CD4-positive, alpha-beta T cell treated with Interleukin-17A for 1 hour (primary cell): ENCODE measurements at regions not wholly inside any gene's neighbourhood (a gene's known extent, or its start where the extent isn't known, plus 50 kb on each side); places are given as distances from the start of the nearest gene placed in this dataset.

Experiments
- DNase-seq: peaks from one replicate; pipeline ENCODE4 v3.0.0-alpha.2; 2020

DNA sequence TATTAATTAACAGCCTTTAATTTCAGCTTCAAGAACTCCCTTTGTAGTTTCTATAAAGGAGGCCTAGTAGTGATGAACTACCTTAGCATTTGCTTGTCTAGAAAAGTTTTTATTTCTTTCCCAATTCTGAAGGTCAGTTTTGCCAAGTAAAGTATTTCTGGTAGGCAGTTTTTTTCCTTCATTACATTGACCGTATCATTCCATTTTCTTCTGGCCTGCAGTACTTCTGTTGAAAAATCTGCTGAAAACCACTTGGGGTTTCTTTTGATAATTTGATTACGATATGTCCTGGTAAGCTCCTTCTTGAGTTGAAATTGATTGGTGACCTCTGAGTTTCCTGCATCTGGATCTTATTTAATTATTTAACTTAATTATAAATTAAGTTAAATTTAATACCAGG is 691.8 kb downstream of the TSN start:
- no peak for DNase-seq

- no peak for DNase-seq
Measured at GRCh38 chr2:122451040-122451439, 695.6 kb downstream of the TSN start.

DNA sequence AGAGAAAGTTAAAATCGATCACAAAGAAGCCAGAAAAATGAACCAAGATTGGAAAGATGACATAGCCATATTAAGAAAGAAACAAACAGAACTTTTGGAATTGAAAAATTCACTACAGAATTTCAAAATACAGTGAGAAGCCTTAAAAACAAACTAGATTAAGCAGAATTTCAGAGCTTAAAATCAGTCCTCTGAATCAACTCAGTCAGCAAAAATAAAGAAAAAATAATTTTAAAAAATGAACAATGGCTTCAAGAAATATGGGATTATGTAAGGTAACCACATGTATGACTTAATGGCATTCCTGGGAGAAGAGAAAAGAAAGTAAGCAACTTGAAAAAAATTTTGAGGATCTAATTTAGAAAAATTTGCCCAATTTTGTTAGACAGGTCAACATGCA is 696.2 kb downstream of the TSN start:
- no peak for DNase-seq

GRCh38 chr2:122469147-122469546 is 713.7 kb downstream of the TSN start:
- DNase-seq = no peak

- DNase-seq = no peak
Measured at GRCh38 chr2:122471753-122472152, 716.3 kb downstream of the TSN start.

- no peak for DNase-seq
Measured at GRCh38 chr2:122478117-122478516, 722.7 kb downstream of the TSN start.

DNA sequence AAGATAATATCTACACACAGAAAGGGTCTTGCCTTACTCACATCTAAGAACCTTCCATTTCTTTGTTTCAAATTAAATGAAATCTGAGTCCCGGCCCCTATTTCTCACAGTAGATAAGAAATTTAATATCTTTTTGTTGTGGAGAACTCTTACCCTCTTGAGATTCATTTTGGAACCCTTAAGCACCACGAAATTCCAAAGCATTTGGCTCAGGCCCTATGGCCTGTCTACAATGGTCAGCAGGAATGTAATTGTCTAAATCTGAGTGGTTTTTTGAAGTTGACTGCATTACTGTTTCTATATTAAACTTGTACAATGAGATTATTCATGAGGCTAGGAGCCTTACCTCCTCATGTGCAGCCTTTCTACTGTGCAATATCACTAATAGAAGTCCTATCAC is 723.3 kb downstream of the TSN start:
- no peak for DNase-seq

GRCh38 chr2:122480501-122481243 is 725.2 kb downstream of the TSN start:
- DNase-seq = no peak

DNA sequence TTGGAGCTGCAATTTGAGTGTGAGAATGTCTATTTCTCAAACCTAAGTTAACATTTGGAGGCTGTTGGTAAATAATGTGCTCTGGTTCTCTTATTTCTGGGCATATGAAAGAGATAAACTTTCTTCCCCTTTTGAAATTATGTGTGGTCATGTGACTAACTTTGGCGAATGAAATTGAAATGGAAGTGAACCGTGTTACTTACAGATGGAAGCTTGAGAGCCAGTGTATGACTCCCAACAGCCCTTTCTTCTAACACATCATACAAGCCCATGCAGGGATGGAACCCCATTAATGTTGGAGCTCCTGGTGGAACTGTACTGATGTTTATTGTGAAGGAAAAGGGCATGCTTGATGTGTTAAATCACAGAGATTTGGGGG is 725.8 kb downstream of the TSN start:
- DNase-seq = no peak

DNA sequence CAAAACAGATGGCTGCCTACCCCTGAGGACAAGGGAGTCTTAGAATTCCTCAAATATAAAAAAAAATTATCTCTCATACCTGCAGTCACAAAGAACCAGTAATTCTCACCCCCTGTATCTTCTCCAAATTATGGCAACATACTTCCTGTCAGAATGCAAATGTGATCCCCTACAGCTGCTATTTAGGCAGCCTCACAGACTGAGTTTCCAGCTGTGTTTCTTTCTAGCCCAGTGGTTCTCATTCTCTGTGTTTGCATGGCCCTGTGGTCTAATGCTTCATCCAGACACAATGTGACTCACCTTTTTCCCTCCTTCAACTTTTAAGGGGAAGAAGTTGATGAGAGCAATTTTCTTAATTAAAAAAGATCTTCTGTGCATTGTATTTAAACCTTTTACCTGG is 726.3 kb downstream of the TSN start:
- no peak for DNase-seq

- no peak for DNase-seq
Measured at GRCh38 chr2:122486086-122486485, 730.6 kb downstream of the TSN start.

DNA sequence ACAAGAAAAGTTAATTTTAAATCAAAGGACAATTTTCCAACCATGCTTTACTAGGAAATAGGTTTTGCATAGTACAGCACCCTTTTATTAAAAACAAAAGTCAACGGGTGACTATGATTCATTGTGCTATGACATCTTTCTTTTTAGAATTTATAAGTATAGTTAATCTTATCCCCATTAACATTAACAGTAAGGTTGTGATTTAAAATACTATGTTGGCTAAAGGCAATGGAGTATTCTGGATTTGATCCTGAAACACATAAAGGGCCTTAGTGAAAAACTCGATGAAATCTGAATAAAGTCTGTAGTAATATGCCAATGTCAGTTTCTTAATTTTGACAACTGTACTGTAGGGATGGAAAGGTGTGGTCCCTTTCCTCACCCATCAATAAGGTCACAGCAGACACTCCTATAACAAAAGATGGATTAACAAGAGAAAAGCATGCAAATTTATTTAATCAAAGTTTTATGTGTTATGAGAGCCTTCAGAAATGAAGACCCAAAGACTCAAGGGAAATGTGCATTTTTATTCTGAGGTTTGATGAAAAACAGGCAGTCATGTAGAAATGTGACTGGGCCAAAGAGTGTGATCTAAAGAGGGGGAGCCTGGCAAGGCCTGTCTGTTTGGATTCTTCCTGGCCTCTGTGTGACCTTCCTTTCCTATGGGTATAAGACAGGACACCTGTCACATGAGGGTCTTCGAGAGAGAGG is 731.4 kb downstream of the TSN start:
- DNase-seq = no peak

DNA sequence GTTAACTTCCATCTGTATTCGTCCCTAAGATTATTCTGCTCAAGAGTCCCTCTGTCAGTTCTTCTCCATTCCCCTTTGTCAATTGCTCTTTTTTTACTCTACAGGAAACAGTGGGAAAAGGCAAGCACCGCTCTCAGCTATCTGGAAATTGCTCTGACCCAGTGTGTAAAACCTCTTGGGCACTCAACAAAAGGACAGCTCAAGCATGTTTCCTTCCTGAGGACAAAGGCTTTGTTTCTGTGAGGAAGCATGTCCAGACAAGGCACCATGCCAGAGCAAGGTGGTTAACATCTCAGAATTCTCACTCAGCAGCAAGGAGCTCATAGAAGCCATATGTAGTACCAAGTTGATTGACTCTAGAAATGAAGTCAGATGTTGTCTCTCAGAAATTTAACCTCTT is 735.6 kb downstream of the TSN start:
- no peak for DNase-seq

DNA sequence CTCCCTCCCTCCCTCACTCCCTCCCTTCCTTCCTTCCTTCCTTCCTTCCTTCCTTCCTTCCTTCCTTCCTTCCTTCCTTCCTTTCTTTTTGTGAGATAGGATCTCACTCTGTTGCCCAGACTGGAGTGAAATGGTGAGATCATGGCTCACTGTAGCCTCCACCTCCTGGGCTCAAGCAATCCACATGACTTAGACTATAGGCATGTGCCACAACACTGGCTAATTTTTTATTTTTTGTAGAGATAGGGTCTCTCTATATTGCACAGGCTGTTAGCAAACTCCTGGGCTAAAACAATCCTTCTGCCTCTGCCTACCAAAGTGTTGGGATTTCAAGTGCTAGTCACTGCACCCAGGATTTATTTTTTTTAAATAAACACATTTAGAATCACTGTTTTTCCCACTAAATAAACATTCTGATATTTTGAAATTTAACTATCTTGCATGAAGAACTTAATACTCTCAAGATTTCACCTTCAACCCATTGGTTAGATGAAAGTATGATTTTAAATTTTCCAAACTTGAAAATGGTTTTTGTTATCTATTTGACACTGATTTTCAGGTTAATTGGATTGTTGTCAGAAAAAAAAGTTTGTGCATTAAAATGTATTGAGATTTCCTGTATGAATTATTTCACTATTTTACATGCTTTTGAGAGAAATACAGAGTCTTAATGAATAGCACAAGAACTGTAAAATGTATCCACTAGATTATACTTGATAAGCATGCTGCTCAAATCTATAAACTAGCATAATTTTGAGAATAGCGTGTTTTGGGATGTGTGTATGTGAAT is 745.1 kb downstream of the TSN start:
- no peak for DNase-seq

DNA sequence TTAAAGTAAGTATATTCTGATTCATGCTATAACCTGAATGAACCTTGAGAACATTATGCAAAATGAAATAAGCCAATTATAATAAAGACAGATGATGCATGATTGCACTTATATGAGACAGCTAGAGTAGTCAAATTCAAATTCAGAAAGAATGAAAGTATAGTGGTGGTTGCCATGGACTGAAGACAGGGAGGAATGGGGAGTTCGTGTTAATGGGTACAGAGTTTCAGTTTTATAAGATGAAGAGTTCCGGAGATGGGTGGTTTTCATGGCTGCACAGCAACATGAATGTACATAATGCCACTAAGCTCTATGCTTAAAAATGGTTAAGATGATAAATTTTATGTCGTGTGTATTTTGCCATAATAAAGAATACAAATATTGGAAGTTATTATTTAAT is 751.2 kb downstream of the TSN start:
- DNase-seq = no peak

DNA sequence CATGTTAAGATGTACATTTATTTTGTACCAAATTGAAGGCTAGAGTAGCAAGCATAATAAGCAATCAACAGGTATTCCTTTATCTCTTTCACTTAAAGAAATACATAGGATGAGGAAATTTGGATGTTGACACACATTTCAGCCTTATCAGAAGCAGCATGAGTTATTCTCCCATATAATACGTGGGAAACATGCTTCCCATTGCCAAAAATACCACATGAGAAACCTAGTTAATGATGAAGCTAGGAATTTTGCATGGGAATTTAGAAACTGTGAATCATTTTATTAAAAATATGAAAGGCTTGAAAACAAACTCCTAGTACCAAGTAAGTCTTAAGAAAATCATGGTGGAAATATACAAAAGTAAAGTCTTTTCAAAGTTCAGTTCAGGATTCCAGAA is 751.8 kb downstream of the TSN start:
- no peak for DNase-seq

DNA sequence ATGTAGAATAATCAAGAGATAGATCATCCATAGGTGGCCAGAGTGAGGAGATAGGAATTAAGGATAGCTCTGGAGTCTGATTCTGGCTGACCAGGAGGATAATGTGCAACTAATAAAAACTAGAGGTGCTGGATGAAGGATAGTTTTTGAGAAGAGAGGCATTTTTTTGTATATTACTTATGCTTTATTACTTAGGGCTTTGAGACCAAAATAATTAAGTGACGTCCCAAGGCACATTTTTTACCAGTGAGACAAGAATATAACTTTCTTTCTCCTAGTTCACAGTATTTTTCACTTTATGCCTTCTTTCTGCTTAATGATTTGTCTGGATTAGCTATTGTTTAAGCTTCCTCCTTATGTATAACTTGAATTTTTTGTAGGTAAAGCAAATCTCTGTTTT is 756.6 kb downstream of the TSN start:
- no peak for DNase-seq

GRCh38 chr2:122514451-122514996 is 759.1 kb downstream of the TSN start:
- DNase-seq = no peak

DNA sequence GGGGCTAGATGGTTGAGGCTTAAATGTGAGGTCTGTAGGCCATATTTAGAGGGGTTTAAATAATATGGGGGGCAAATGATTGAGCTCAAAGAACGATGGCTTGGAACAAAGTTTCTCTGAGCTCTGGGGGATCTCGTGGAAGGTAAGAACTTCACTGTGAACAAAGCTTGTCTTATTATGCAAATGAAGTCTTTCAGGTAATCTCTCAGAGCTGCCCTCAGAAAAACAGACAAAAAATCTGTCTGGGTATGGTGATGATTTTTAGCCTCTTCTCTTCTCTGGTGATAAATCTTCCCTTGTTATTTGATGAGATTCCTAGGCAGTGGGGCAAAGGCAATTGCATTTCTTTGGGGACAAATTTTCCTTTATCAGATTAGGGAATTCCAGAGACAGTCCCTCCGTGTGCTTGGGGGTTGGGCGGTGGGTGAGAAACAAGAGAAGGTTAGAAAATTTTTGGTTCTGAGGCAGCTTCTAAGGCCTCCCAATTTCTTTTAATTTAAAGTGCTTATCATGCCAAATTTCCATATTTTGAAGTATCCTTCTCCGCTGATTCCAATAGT is 760.4 kb downstream of the TSN start:
- no peak for DNase-seq

GRCh38 chr2:122516775-122517174 is 761.3 kb downstream of the TSN start:
- no peak for DNase-seq

- no peak for DNase-seq
Measured at GRCh38 chr2:122519366-122519765, 763.9 kb downstream of the TSN start.

DNA sequence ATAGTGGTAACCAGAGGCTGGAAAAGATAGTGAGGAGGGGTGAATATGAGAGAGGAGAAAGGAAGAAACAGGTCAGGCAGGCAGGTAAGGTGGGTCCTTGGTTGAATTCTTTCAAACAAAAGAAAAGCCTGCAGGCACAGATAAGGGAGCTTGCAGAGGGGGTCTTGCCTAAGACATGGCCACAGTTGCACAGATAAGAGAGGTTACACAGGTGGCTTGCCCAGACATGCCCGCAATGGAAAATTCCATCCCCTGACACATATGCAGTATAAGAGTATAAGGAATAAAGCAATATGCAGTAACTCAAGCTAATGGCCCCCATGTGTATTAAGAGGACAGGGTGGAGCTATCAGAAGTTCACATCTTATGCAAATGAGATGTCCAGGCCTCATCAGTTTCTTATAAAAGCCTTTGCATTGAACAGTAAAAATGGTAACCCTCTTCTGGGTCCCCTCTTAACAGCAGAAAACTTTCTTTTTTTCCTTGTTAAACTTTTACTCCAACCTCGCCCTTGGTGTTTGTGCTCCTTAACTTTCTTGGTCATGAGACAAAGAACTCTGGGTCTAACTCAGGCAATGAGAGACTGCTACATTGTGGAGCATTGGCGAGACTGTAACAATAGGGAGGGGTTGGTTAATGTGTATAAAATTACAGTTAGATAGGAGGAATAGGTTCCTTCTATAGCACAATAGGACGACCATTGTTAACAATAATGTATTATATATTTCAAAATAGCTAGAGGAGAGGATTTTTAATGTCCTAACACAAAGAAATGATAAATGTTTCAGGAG is 764.6 kb downstream of the TSN start:
- no peak for DNase-seq

DNA sequence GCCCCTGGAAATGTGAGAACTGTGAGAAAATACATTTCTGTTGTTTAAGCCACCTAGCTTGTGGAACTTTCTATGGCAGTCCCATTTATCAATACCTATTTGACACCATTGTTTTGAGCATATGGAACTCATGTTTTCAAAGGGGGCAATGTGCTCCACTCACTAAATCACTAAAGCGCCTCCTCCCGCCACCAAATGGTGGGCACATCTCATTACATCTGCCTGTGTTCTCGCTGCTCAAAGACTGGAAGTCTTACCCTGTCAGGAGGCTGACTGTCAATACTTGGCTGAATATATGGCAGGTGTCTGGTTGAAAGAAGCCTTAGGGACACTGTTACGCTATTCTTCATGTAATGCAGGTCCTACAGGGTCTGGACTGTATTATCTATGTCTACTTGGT is 767.7 kb downstream of the TSN start:
- DNase-seq = no peak
